ENCODE measurements at regions not wholly inside any gene's neighbourhood (a gene's known extent, or its start where the extent isn't known, plus 50 kb on each side); places are given as distances from the start of the nearest gene placed in this dataset.

GRCh38 chr14:64653900-64654245 lies 50.4 kb upstream of the PLEKHG3 start:
- Histone ChIP-seq H2AFZ (ENCODE audit: low read depth, low read length) (no peak overlapping the region), H3K4me2 (ENCODE audit: low read length) (peak overlapping the region; percentile 63), H3K9ac (ENCODE audit: low read length) (no peak overlapping the region), H4K20me1 (ENCODE audit: insufficient read depth, low read length) (no peaks in the 10 kb centered on the region), H3K36me3 (replicated peaks; ENCODE audit: low read depth, low read length) (no peaks in the 10 kb centered on the region), H3K9me3 (ENCODE audit: insufficient read depth, low read length) (no peaks in the 10 kb centered on the region), H3K79me2 (ENCODE audit: low read length) (no peaks in the 10 kb centered on the region), H3K27ac (ENCODE audit: low read length) (no peak overlapping the region), H3K4me1 (ENCODE audit: low read length) (peaks cover 14% of the 10 kb centered on the region), H3K27me3 (ENCODE audit: low read depth, low read length) (no peaks in the 10 kb centered on the region), H3K4me3 (ENCODE audit: low read length) (0 out of 2 replicates have a peak overlapping the region, but pooled peaks have one; percentile 11)
- TF ChIP-seq EZH2phosphoT487 (IDR thresholded peaks at IDR 0.05; ENCODE audit: low read depth) (no peak), CTCF (IDR thresholded peaks at IDR 0.05; ENCODE audit: low read depth, low read length) (no peak)

- peaks cover 14% of the 10 kb centered on the region for H3K4me1 ChIP-seq (ENCODE audit: low read length)
- H4K20me1 ChIP-seq (ENCODE audit: insufficient read depth, low read length), result no peaks in the 10 kb centered on the region
- 0 out of 2 replicates have a peak overlapping the region, but pooled peaks have one; percentile 11 for H3K4me3 ChIP-seq (ENCODE audit: low read length)
- no peaks in the 10 kb centered on the region for H3K79me2 ChIP-seq (ENCODE audit: low read length)
- H3K4me2 ChIP-seq (ENCODE audit: low read length), result peak overlapping the region; percentile 63
- H3K9ac ChIP-seq (ENCODE audit: low read length), result no peak overlapping the region
- no peak overlapping the region for H3K27ac ChIP-seq (ENCODE audit: low read length)
- no peaks in the 10 kb centered on the region for H3K9me3 ChIP-seq (ENCODE audit: insufficient read depth, low read length)
- peaks cover 1% of the 10 kb centered on the region for H3K27me3 ChIP-seq (ENCODE audit: low read depth, low read length)
- H2AFZ ChIP-seq (ENCODE audit: low read depth, low read length), result no peak overlapping the region
- H3K36me3 ChIP-seq (replicated peaks; ENCODE audit: low read depth, low read length), result no peaks in the 10 kb centered on the region
- TF ChIP-seq EZH2phosphoT487 (IDR thresholded peaks at IDR 0.05; ENCODE audit: low read depth) (no peak), CTCF (IDR thresholded peaks at IDR 0.05; ENCODE audit: low read depth, low read length) (no peak)
Observed at GRCh38 chr14:64654246-64654900, 49.9 kb upstream of the PLEKHG3 start.
